Stimulated activated CD4-positive, alpha-beta T cell treated with anti-CD3 and anti-CD28 coated beads, Interleukin-1b, Interleukin-23, amount 100 ng/mL, for 4 hours (primary cell): ENCODE measurements at regions not wholly inside any gene's neighbourhood (a gene's known extent, or its start where the extent isn't known, plus 50 kb on each side); places are given as distances from the start of the nearest gene placed in this dataset.

Experiments used
- DNase-seq, 2 donors: peaks; one replicate each; pipeline ENCODE4 v3.0.0-alpha.2; 2020; ENCODE audit warnings: low read depth in 2 of 2

DNA sequence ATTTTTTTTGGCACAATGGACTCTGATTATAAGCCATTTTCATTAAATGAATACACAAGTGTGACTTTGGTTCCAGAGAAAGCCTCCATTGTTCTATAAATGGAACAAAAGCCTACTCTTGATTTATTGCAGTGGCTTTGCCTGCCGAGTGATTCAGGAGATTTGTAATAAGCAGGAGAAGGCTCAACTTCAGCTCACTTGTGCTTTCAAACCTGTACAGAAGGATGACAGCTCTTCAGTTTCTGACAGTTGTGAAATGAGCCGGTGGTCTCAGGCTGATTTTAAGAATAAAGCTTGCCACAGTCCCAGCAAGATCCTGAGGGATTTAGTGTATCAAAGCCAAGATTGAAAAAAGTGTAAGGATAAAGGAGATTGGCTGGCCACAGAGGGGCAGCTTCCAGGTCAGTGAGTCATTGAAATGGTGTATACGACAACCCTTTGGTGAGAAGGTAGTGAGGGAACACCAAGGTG, 438.8 kb upstream of the TGFBR2 start:
- DNase-seq: no peak

DNA sequence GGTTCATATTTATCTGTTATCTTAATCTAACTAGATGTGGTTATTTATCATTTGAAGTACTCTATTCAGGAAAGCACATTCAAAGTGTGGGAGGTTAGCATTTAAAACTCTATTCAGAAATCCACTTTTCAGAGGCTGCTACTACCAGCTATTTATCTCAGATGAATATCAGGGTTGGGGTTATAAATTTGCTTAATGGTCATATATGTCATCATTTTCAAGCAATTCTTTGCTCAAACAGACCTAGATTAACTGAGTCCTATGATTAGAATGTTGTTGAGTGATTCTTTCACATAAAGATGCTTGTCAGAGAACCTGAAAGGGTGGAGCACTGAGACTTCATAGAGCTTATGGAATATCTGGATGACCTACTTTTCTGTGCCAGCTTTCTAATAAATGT, 436.9 kb upstream of the TGFBR2 start:
- DNase-seq: no peak

DNA sequence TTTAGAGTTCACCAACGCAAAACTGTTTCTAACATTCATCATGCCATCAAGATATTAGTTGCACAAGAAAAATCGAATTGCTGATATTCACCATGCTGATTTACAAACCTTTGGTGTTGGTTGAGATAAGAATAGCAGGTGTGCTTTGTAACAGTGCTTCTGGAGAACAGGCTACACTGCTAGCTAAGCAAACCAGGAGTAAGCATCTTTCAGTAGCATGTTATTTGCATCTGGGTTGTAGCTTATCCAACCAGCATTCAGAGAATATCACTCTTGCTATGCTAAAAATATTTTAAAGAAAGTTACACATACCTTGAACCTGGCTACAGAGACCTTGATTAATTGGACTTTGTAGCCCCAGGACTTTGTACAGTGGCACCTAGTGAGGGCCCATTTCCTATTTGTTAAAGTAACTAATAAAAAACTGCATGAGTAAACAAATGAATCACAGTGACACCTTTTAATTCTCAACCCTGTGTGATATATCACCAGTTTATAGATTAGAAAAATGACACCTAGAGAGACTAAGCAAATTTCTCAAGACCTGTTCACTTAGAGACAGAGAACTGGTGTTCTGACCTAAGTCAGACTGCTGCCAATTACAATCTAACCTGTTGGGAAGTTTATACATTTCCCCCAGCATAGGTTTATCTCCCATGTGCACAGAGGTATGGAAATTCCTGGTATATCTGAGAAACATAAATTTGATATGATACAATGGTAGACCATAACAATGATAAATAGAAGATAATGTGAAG, 435.5 kb upstream of the TGFBR2 start:
- DNase-seq: no peak

- DNase-seq: no peak
Measured at GRCh38 chr3:30174357-30174756, 432.0 kb upstream of the TGFBR2 start.

DNA sequence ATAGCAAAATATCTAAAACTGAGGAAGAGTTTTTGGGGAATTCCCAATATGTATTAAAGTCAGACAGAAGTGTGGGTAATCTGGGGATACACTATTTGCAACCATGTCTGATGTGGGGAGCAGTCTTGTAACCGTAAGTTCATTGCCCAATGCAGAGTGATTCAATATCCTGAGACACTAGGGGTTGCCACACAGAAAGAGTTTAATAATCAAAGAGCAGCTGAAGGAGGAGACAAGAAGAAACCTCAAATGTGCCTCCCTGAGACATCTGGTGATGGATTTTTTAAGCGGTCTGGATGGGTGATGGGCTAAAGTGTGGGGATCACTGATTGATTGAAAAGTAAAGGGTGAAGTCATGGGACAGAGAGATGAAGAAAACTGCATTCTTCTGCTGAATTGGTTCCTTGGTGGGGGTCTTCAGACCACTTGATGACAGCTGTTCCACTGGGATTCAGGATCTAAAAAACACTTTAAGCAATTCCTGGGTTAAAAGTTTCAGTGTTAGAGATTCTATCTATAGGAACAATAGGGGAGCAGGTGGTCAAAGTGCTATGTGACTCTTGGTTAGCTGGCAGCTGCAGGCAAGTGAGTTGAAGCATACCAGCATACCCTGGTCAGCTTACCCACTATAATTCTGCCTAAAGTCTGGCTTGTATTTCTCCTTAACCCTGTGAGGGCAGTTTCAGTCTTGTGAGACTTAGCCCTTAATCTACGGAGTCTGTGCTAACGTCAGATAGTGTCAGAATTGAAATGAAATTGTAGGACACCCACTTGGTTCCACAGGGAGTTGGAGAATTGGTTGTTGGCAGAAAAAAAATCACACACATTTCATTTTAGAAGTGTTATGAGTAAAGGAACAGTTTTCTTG, 425.9 kb upstream of the TGFBR2 start:
- no peak for DNase-seq

- no peak for DNase-seq
Measured at GRCh38 chr3:30181178-30181465, 425.3 kb upstream of the TGFBR2 start.

DNA sequence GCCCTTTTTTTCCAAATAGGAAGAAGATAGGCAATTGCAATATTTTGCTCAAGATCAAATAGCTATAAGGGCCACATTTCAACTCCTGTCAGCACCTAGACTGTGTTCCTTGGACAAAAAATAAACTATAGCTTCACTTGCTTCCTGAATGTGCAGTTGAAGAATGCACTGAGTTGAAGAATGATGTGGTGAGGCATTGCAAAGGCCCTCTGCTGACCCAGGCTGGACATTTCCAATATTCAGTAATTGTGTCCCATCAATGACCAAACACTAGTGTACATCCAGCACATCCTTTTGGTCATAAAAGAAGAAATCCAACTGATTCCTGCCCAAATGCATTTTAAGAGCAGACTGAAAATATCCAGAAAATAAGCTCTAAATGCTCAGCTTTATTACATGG, 424.8 kb upstream of the TGFBR2 start:
- DNase-seq: no peak

DNA sequence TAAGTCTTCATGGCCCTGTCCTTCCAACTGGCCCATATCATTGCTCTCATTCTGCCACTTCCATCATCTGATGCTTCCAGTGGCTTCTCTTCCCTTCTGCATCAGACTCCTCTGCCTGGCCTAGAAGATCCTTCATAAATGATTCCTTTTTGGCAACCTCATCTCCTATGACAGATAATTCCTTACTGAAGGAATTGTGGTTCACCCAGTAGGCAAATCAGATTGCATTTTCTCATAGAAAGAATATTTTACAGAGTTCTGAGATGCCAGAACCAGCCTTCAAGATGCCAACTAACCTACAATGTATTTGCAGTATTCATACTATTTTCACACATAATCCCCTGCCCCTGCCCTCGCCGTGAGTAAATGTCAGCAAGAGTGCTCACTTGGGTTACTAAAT, 423.0 kb upstream of the TGFBR2 start:
- DNase-seq: no peak

DNA sequence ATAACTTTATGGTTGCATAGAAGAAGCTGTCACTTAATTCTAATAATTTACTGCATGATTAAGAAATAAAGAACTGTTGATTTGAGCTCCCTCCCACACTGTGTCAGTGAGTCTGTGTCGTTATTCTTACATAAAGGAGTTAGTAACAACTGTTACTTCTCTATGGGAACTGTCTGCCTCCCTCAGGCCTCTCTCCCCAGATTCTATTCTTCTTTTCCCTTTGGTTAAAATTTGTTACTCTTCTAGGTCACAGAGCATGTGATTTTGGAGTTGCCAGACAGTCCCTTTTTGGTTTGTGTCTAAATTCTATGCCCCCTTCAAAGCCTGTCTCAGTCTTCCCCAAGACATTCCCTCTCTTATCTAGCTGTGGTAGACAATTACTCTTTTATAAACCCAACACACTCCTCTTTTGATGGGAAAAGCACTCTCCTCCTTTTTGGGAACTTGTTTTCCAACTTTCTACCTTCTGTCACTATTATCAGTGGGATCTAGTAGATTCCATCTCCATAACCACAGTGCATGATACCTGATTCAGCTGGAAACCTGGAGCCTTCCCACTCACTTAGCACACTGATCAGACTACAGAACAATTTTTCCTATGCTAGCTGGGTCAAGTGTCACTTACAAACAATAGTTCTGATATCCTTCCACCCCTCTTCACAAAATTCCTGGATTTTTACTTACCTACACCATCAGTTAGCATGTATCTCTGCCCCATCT, 422.1 kb upstream of the TGFBR2 start:
- DNase-seq: no peak

DNA sequence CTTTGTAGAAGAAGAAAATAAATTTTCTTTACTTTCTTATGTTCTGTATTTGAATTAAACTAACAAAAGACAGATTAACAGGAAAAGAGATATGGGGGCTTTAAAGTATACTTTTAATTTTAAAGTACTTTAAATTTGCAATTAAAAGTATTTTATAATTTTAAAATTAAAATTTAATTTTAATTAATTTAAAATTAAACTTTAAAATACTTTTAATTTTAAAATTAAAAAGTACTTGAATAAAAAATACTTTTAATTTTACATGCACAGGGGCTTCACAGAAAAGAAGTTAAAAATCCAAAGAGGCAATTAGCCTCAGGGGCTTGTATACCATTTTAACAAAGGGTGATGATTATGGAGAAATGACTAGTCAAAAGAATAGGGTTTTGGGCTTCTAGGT, 420.5 kb upstream of the TGFBR2 start:
- DNase-seq: no peak

DNA sequence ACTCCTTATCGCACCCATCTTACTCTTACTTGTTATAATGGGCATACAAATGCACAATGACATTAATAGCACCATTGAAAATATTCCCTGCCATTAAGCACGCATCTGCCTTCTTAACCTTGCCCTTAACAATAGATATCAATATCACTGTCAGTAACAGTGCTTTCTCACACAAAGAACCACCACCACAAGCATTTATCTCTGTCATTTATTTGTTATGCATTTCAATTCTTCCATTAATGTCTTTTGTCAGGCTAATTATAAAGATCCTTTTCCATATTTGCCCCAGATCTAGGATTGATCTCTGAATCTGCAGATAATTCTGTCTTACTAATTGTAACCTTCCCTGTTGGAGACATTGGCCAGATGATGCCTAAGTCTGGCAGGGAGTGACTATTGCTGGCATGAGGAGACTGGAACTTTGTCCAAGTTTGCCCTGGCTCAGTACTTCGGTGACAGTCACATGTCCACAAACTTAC, 419.6 kb upstream of the TGFBR2 start:
- no peak for DNase-seq

GRCh38 chr3:30187366-30187765, 419.0 kb upstream of the TGFBR2 start:
- DNase-seq: no peak

GRCh38 chr3:30188713-30189112, 417.7 kb upstream of the TGFBR2 start:
- DNase-seq: no peak

GRCh38 chr3:30189900-30190299, 416.5 kb upstream of the TGFBR2 start:
- no peak for DNase-seq

- DNase-seq: no peak
Measured at GRCh38 chr3:30193625-30194044, 412.8 kb upstream of the TGFBR2 start.

GRCh38 chr3:30195352-30195751, 411.0 kb upstream of the TGFBR2 start:
- no peak for DNase-seq

- DNase-seq: no peak
Measured at GRCh38 chr3:30198162-30198561, 408.2 kb upstream of the TGFBR2 start.

- DNase-seq: peak; percentile 70
Measured at GRCh38 chr3:30199096-30199759, 407.2 kb upstream of the TGFBR2 start.

GRCh38 chr3:30199855-30200254, 406.5 kb upstream of the TGFBR2 start:
- no peak for DNase-seq

- no peak for DNase-seq
Measured at GRCh38 chr3:30201715-30202114, 404.7 kb upstream of the TGFBR2 start.

DNA sequence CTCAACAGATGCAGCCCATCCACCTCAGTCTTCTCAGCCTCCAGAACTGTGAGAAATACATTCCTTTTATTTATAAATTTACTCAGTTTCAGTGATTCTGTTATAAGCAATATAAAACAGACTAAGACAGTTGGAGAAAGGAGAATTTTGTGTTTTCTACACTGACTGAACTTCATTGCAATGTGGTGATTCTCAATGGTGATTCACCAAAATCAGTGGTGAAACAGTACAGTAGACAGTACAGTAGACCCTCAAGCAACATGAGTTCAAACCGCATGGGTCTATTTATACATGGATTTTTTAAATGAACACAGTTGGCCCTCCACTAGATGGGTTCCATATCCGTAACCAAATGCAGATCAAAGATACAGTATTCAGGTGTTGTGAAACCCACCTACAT, 403.1 kb upstream of the TGFBR2 start:
- DNase-seq: no peak

DNA sequence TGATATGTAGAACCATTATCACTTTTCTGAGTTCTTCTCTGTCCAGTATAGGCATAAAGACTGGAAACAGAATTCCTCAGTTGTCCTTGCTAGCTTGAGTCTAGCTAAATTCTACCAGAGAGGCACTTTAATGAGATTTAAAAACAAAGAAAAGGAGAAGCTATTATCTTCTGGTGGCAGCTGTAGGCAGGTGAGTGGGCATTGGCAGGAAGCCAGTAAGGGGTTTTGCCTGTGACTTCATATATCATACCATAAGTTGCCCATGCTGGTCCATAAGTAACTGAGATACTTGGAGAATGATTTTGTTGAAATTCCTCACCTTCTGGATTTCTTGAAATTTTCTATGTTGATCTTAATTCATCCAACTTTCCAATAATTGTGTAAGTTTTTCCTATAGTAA, 402.3 kb upstream of the TGFBR2 start:
- DNase-seq: no peak
